ENCODE measurements at regions not wholly inside any gene's neighbourhood (a gene's known extent, or its start where the extent isn't known, plus 50 kb on each side); places are given as distances from the start of the nearest gene placed in this dataset.

DNA sequence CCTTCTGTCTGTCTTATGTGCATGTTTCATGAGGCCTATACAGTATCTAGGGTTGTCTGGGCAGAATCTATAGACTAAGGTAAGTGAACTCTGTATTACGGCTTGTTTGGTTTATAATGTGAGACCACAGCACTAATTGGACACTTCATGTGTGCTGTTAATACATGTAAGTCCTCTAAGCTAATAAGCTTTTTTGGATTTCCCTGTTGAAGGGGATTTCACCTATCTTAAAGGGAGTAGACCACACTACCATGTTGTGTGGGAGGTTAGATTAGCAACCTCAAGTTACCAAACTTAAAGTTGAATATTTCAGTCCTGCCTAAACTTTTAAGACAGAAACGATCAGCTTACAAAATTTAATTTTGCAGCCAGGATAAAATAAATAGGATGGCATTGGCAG, 189.8 kb upstream of the GOLIM4 start:
- ChIA-PET CTCF (no interaction called here), POLR2A (no interaction called here)
- Mint-ChIP-seq H3K4me1 (peaks cover 30% of the 10 kb centered on the region), H3K4me3 (no peak overlapping the region), H3K27ac (no peak overlapping the region), H3K9me3 (no peaks in the 10 kb centered on the region), H3K27me3 (ENCODE audit: low read depth) (no peaks in the 10 kb centered on the region), H3K36me3 (no peaks in the 10 kb centered on the region)
- no peak for DNase-seq (ENCODE audit: low spot score)
- no peak for ATAC-seq
- TF ChIP-seq SMAD3 (CRISPR knock-in tag; IDR thresholded peaks at IDR 0.05; ENCODE audit: borderline replicate concordance): no peak
- TF ChIP-seq, protein P1, sequence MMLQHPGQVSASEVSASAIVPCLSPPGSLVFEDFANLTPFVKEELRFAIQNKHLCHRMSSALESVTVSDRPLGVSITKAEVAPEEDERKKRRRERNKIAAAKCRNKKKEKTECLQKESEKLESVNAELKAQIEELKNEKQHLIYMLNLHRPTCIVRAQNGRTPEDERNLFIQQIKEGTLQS (CRISPR knock-in tag; conservative IDR thresholded peaks at IDR 0.05): no peak
- no peak for TF ChIP-seq TEAD1 (CRISPR knock-in tag; IDR thresholded peaks at IDR 0.05)
- TF ChIP-seq, protein P2, sequence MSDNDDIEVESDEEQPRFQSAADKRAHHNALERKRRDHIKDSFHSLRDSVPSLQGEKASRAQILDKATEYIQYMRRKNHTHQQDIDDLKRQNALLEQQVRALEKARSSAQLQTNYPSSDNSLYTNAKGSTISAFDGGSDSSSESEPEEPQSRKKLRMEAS (CRISPR knock-in tag; IDR thresholded peaks at IDR 0.05): no peak
- no peak for TF ChIP-seq ATF1 (CRISPR knock-in tag; IDR thresholded peaks at IDR 0.05)
- no peak for TF ChIP-seq ZNF671 (CRISPR knock-in tag; IDR thresholded peaks at IDR 0.05)

DNA sequence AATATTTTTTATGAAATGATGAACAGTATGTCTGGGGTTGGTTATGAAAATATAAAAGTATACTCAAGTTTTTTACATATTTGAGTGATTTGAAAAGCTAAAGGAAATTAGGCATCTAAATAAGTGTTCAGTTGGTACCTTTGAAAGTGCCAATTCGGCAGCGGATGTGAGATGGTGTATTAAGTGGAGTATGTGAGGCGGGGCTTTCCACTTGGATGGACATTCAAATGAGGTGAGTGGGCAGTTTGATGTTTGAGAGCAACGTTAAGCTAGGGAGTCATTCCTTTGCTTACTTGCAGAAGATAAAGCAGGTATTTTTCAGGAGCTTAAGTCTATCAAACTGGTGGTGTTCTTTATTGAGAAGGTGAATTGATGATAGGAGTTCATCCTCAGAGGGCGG, 189.0 kb upstream of the GOLIM4 start:
- Mint-ChIP-seq H3K4me1 (peaks cover 35% of the 10 kb centered on the region), H3K27me3 (ENCODE audit: low read depth) (no peaks in the 10 kb centered on the region), H3K4me3 (no peak overlapping the region), H3K27ac (no peak overlapping the region), H3K36me3 (no peaks in the 10 kb centered on the region), H3K9me3 (no peaks in the 10 kb centered on the region)
- ChIA-PET POLR2A (no interaction called here), CTCF (interaction anchor here (0.6 kb wide), 1 partner anchor 1529 kb away, joined by 3 read pairs; no protein-coding TSS in a partner anchor)
- no peak for DNase-seq (ENCODE audit: low spot score)
- TF ChIP-seq, protein P3, sequence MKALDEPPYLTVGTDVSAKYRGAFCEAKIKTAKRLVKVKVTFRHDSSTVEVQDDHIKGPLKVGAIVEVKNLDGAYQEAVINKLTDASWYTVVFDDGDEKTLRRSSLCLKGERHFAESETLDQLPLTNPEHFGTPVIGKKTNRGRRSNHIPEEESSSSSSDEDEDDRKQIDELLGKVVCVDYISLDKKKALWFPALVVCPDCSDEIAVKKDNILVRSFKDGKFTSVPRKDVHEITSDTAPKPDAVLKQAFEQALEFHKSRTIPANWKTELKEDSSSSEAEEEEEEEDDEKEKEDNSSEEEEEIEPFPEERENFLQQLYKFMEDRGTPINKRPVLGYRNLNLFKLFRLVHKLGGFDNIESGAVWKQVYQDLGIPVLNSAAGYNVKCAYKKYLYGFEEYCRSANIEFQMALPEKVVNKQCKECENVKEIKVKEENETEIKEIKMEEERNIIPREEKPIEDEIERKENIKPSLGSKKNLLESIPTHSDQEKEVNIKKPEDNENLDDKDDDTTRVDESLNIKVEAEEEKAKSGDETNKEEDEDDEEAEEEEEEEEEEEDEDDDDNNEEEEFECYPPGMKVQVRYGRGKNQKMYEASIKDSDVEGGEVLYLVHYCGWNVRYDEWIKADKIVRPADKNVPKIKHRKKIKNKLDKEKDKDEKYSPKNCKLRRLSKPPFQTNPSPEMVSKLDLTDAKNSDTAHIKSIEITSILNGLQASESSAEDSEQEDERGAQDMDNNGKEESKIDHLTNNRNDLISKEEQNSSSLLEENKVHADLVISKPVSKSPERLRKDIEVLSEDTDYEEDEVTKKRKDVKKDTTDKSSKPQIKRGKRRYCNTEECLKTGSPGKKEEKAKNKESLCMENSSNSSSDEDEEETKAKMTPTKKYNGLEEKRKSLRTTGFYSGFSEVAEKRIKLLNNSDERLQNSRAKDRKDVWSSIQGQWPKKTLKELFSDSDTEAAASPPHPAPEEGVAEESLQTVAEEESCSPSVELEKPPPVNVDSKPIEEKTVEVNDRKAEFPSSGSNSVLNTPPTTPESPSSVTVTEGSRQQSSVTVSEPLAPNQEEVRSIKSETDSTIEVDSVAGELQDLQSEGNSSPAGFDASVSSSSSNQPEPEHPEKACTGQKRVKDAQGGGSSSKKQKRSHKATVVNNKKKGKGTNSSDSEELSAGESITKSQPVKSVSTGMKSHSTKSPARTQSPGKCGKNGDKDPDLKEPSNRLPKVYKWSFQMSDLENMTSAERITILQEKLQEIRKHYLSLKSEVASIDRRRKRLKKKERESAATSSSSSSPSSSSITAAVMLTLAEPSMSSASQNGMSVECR (CRISPR knock-in tag; IDR thresholded peaks at IDR 0.05; ENCODE audit: borderline replicate concordance): no peak
- TF ChIP-seq, protein P4, sequence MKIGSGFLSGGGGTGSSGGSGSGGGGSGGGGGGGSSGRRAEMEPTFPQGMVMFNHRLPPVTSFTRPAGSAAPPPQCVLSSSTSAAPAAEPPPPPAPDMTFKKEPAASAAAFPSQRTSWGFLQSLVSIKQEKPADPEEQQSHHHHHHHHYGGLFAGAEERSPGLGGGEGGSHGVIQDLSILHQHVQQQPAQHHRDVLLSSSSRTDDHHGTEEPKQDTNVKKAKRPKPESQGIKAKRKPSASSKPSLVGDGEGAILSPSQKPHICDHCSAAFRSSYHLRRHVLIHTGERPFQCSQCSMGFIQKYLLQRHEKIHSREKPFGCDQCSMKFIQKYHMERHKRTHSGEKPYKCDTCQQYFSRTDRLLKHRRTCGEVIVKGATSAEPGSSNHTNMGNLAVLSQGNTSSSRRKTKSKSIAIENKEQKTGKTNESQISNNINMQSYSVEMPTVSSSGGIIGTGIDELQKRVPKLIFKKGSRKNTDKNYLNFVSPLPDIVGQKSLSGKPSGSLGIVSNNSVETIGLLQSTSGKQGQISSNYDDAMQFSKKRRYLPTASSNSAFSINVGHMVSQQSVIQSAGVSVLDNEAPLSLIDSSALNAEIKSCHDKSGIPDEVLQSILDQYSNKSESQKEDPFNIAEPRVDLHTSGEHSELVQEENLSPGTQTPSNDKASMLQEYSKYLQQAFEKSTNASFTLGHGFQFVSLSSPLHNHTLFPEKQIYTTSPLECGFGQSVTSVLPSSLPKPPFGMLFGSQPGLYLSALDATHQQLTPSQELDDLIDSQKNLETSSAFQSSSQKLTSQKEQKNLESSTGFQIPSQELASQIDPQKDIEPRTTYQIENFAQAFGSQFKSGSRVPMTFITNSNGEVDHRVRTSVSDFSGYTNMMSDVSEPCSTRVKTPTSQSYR (CRISPR knock-in tag; IDR thresholded peaks at IDR 0.05): no peak
- TF ChIP-seq, protein P5, sequence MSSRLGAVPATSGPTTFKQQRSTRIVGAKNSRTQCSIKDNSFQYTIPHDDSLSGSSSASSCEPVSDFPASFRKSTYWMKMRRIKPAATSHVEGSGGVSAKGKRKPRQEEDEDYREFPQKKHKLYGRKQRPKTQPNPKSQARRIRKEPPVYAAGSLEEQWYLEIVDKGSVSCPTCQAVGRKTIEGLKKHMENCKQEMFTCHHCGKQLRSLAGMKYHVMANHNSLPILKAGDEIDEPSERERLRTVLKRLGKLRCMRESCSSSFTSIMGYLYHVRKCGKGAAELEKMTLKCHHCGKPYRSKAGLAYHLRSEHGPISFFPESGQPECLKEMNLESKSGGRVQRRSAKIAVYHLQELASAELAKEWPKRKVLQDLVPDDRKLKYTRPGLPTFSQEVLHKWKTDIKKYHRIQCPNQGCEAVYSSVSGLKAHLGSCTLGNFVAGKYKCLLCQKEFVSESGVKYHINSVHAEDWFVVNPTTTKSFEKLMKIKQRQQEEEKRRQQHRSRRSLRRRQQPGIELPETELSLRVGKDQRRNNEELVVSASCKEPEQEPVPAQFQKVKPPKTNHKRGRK (CRISPR knock-in tag; IDR thresholded peaks at IDR 0.05; ENCODE audit: borderline replicate concordance): no peak
- TF ChIP-seq, protein P6, sequence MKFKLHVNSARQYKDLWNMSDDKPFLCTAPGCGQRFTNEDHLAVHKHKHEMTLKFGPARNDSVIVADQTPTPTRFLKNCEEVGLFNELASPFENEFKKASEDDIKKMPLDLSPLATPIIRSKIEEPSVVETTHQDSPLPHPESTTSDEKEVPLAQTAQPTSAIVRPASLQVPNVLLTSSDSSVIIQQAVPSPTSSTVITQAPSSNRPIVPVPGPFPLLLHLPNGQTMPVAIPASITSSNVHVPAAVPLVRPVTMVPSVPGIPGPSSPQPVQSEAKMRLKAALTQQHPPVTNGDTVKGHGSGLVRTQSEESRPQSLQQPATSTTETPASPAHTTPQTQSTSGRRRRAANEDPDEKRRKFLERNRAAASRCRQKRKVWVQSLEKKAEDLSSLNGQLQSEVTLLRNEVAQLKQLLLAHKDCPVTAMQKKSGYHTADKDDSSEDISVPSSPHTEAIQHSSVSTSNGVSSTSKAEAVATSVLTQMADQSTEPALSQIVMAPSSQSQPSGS (CRISPR knock-in tag; IDR thresholded peaks at IDR 0.05; ENCODE audit: borderline replicate concordance, low read depth): no peak
- no peak for TF ChIP-seq NFYB (CRISPR knock-in tag; conservative IDR thresholded peaks at IDR 0.05; ENCODE audit: low read depth)
- no peak for TF ChIP-seq ZNF219 (CRISPR knock-in tag; IDR thresholded peaks at IDR 0.05; ENCODE audit: borderline replicate concordance)
- TF ChIP-seq TP53 (CRISPR knock-in tag; IDR thresholded peaks at IDR 0.05): no peak
- no peak for TF ChIP-seq NFATC4 (CRISPR knock-in tag; IDR thresholded peaks at IDR 0.05)
- TF ChIP-seq CREB1 (CRISPR knock-in tag; IDR thresholded peaks at IDR 0.05): no peak
- TF ChIP-seq ZNF423 (CRISPR knock-in tag; IDR thresholded peaks at IDR 0.05): no peak
- no peak for TF ChIP-seq IRF2 (CRISPR knock-in tag; IDR thresholded peaks at IDR 0.05; ENCODE audit: borderline replicate concordance, low read depth)
- TF ChIP-seq, protein P7, sequence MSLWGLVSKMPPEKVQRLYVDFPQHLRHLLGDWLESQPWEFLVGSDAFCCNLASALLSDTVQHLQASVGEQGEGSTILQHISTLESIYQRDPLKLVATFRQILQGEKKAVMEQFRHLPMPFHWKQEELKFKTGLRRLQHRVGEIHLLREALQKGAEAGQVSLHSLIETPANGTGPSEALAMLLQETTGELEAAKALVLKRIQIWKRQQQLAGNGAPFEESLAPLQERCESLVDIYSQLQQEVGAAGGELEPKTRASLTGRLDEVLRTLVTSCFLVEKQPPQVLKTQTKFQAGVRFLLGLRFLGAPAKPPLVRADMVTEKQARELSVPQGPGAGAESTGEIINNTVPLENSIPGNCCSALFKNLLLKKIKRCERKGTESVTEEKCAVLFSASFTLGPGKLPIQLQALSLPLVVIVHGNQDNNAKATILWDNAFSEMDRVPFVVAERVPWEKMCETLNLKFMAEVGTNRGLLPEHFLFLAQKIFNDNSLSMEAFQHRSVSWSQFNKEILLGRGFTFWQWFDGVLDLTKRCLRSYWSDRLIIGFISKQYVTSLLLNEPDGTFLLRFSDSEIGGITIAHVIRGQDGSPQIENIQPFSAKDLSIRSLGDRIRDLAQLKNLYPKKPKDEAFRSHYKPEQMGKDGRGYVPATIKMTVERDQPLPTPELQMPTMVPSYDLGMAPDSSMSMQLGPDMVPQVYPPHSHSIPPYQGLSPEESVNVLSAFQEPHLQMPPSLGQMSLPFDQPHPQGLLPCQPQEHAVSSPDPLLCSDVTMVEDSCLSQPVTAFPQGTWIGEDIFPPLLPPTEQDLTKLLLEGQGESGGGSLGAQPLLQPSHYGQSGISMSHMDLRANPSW (CRISPR knock-in tag; conservative IDR thresholded peaks at IDR 0.05; ENCODE audit: low read depth): no peak
- TF ChIP-seq, protein P8, sequence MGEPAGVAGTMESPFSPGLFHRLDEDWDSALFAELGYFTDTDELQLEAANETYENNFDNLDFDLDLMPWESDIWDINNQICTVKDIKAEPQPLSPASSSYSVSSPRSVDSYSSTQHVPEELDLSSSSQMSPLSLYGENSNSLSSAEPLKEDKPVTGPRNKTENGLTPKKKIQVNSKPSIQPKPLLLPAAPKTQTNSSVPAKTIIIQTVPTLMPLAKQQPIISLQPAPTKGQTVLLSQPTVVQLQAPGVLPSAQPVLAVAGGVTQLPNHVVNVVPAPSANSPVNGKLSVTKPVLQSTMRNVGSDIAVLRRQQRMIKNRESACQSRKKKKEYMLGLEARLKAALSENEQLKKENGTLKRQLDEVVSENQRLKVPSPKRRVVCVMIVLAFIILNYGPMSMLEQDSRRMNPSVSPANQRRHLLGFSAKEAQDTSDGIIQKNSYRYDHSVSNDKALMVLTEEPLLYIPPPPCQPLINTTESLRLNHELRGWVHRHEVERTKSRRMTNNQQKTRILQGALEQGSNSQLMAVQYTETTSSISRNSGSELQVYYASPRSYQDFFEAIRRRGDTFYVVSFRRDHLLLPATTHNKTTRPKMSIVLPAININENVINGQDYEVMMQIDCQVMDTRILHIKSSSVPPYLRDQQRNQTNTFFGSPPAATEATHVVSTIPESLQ (CRISPR knock-in tag; IDR thresholded peaks at IDR 0.05): no peak
- no peak for ATAC-seq
